Peyer's patch (tissue), 4 donors: ENCODE measurements at regions not wholly inside any gene's neighbourhood (a gene's known extent, or its start where the extent isn't known, plus 50 kb on each side); places are given as distances from the start of the nearest gene placed in this dataset.
"Not testable (repeated sequence)": the region's sequence is repeated elsewhere in the genome, so short reads cannot be mapped to it uniquely, and the experiment has no call there.

Experiments
- DNase-seq, 3 donors: peaks; one replicate each; pipeline ENCODE4 v3.0.0-alpha.2; 2017 to 2019
- H3K27ac ChIP-seq, 4 donors: fragments of 200-600 bp; sonication (generic); one replicate each; pipeline ENCODE4 v1.5.1; 2016 to 2019
- H3K27me3 ChIP-seq, 2 donors: fragments of 200-600 bp; sonication (generic); one replicate each; pipeline ENCODE4 v1.5.1; 2019
- H3K36me3 ChIP-seq, 3 donors: fragments of 200-600 bp; sonication (generic); one replicate each; pipeline ENCODE4 v1.5.1; 2016 to 2019
- H3K4me1 ChIP-seq, 4 donors: fragments of 200-600 bp; sonication (generic); one replicate each; pipeline ENCODE4 v1.5.1; 2016 to 2019
- H3K4me3 ChIP-seq, 4 donors: fragments of 200-600 bp; sonication (generic); 1 replicate in 3 of 4; 2 replicates in 1 of 4; pipeline ENCODE4 v1.5.1; 2016 to 2019; ENCODE audit warnings: mild to moderate bottlenecking in 1 of 4
- H3K9me3 ChIP-seq, 4 donors: fragments of 200-600 bp; sonication (generic); one replicate each; pipeline ENCODE4 v1.5.1; 2016 to 2019; ENCODE audit warnings: mild to moderate bottlenecking in 1 of 4
- CTCF ChIP-seq, 6 experiments: fragments of 450-650 bp in 4 of 6; fragments of 200-600 bp in 2 of 6; sonication (generic) in 1 of 6; IDR thresholded peaks; one replicate each; pipeline ENCODE4 v1.5.1; 2017 to 2019; ENCODE audit warnings: antibody characterized with exemption in 6 of 6, mild to moderate bottlenecking in 3 of 6, moderate library complexity in 1 of 6
- POLR2A ChIP-seq, 2 donors: fragments of 450-650 bp; IDR thresholded peaks; one replicate each; pipeline ENCODE4 v1.5.1; 2017; ENCODE audit warnings: antibody characterized with exemption in 2 of 2, mild to moderate bottlenecking in 2 of 2, moderate library complexity in 2 of 2

GRCh38 chr22:23396362-23397007 is 183.6 kb downstream of the IGLL1 start:
- no peaks in the 10 kb centered on the region for H3K4me1 ChIP-seq
- peak in 1 of 3 donors; percentile 21 for DNase-seq
- no peak overlapping the region for H3K27ac ChIP-seq
- H3K4me3 ChIP-seq = no peak overlapping the region
- TF ChIP-seq CTCF (IDR thresholded peaks at IDR 0.05) = no peak
- TF ChIP-seq POLR2A (IDR thresholded peaks at IDR 0.05) = no peak
- H3K27me3 ChIP-seq = no peaks in the 10 kb centered on the region
- H3K36me3 ChIP-seq = no peaks in the 10 kb centered on the region
- H3K9me3 ChIP-seq = no peaks in the 10 kb centered on the region

- no peak overlapping the region for H3K27ac ChIP-seq
- no peak overlapping the region for H3K4me3 ChIP-seq
- peak in 2 of 3 donors; percentile 9 to 39 for DNase-seq
- no peaks in the 10 kb centered on the region for H3K27me3 ChIP-seq
- H3K36me3 ChIP-seq = no peaks in the 10 kb centered on the region
- TF ChIP-seq CTCF (IDR thresholded peaks at IDR 0.05) (no peak), POLR2A (IDR thresholded peaks at IDR 0.05) (no peak)
- H3K9me3 ChIP-seq = no peaks in the 10 kb centered on the region
- no peaks in the 10 kb centered on the region for H3K4me1 ChIP-seq
Measured at GRCh38 chr22:23395530-23396361, 184.3 kb downstream of the IGLL1 start.

- TF ChIP-seq POLR2A (IDR thresholded peaks at IDR 0.05) = no peak
- TF ChIP-seq CTCF (IDR thresholded peaks at IDR 0.05) = no peak
- Histone ChIP-seq H3K9me3 (no peaks in the 10 kb centered on the region), H3K4me1 (no peaks in the 10 kb centered on the region), H3K4me3 (no peak overlapping the region), H3K27ac (no peak overlapping the region), H3K27me3 (no peaks in the 10 kb centered on the region), H3K36me3 (no peaks in the 10 kb centered on the region)
- DNase-seq = peak in 1 of 3 donors; percentile 40
Measured at GRCh38 chr22:23394525-23395326, 185.4 kb downstream of the IGLL1 start.

- no peaks in the 10 kb centered on the region for H3K9me3 ChIP-seq
- no peaks in the 10 kb centered on the region for H3K36me3 ChIP-seq
- no peaks in the 10 kb centered on the region for H3K4me1 ChIP-seq
- no peak overlapping the region for H3K4me3 ChIP-seq
- H3K27ac ChIP-seq = no peak overlapping the region
- peak in 2 of 3 donors; percentile 36 to 41 for DNase-seq
- no peaks in the 10 kb centered on the region for H3K27me3 ChIP-seq
- TF ChIP-seq POLR2A (IDR thresholded peaks at IDR 0.05) (no peak), CTCF (IDR thresholded peaks at IDR 0.05) (no peak)
Measured at GRCh38 chr22:23393721-23394320, 186.3 kb downstream of the IGLL1 start.

- H3K27me3 ChIP-seq, H3K4me1 ChIP-seq, H3K36me3 ChIP-seq, H3K9me3 ChIP-seq, H3K27ac ChIP-seq, H3K4me3 ChIP-seq: not testable (repeated sequence)
- peak in 1 of 3 donors; percentile 9 for DNase-seq
Measured at GRCh38 chr22:23393199-23393598, 186.9 kb downstream of the IGLL1 start.
